ENCODE measurements at regions not wholly inside any gene's neighbourhood (a gene's known extent, or its start where the extent isn't known, plus 50 kb on each side); places are given as distances from the start of the nearest gene placed in this dataset.

- no peak for TF ChIP-seq JUN (IDR thresholded peaks at IDR 0.05; ENCODE audit: borderline replicate concordance, insufficient read depth, insufficient read length, low read depth)
- TF ChIP-seq FOS (IDR thresholded peaks at IDR 0.05; ENCODE audit: borderline replicate concordance, insufficient read depth, low read length): no peak
- no peak for TF ChIP-seq GATA2 (IDR thresholded peaks at IDR 0.05; ENCODE audit: insufficient read depth, insufficient read length, low read depth, low read length)
- no peak for TF ChIP-seq POLR2A (IDR thresholded peaks at IDR 0.05; ENCODE audit: low read depth, low read length)
- no peak for TF ChIP-seq CTCF (IDR thresholded peaks at IDR 0.05; ENCODE audit: extremely low read depth in 1 of 2, insufficient read depth in 1 of 2, low read depth in 1 of 2, low read length in 2 of 2)
- TF ChIP-seq MYC (IDR thresholded peaks at IDR 0.05; ENCODE audit: low read depth, low read length): no peak
- no peak for TF ChIP-seq MAX (IDR thresholded peaks at IDR 0.05; ENCODE audit: insufficient read depth, insufficient read length)
- Histone ChIP-seq H3K4me1 (ENCODE audit: control insufficient read depth, extremely low read depth, insufficient read depth, low read length) (no peaks in the 10 kb centered on the region), H3K9me3 (replicated peaks; ENCODE audit: control insufficient read depth, insufficient read depth, low read length) (no peaks in the 10 kb centered on the region), H3K4me2 (ENCODE audit: insufficient read depth, low read length) (no peak overlapping the region), H3K36me3 (ENCODE audit: control insufficient read depth in 2 of 2, extremely low read depth in 1 of 2, insufficient read depth in 2 of 2, low read length in 2 of 2) (no peaks in the 10 kb centered on the region), H3K27ac (ENCODE audit: insufficient read depth, low read depth, low read length) (no peak overlapping the region), H3K9ac (replicated peaks; ENCODE audit: extremely low read depth, insufficient read depth, low read length) (no peak overlapping the region), H4K20me1 (replicated peaks; ENCODE audit: control insufficient read depth, extremely low read depth, insufficient read depth, low read length) (no peaks in the 10 kb centered on the region), H2AFZ (ENCODE audit: low read depth, low read length) (no peak overlapping the region), H3K27me3 (ENCODE audit: control insufficient read depth in 2 of 2, insufficient read depth in 2 of 2, low read length in 2 of 2) (no peaks in the 10 kb centered on the region), H3K4me3 (replicated peaks in 1 of 3; ENCODE audit: insufficient read depth in 1 of 3, low read depth in 1 of 3, low read length in 3 of 3) (no peak overlapping the region), H3K79me2 (ENCODE audit: control insufficient read depth, insufficient read depth, low read length) (no peaks in the 10 kb centered on the region), H3K9me1 (replicated peaks; ENCODE audit: control insufficient read depth, extremely low read depth, insufficient read depth, low read length) (no peaks in the 10 kb centered on the region)
- ChIA-PET POLR2A (no interaction called here), CTCF (no interaction called here)
- no peak for DNase-seq (ENCODE audit: low read depth, low spot score)
- BruUV-seq (replicated peaks): no TSS peak
- intact Hi-C loops (cut with micrococcal nuclease): no loop called here
- dilution Hi-C loops (cut with MboI; ENCODE audit: extremely low pct_ligation_motif_present, low sequenced_read_pairs): no loop called here
- FAIRE-seq: no peak
These were observed 337.1 kb upstream of the MMADHC start for GRCh38 chr2:149924549-149925213.
